Stimulated activated CD8-positive, alpha-beta memory T cell treated with anti-CD3 and anti-CD28 coated beads, Interleukin-2, amount 100 ng/mL, for 48 hours (primary cell): ENCODE measurements at regions not wholly inside any gene's neighbourhood (a gene's known extent, or its start where the extent isn't known, plus 50 kb on each side); places are given as distances from the start of the nearest gene placed in this dataset.
"Not testable (repeated sequence)": the region's sequence is repeated elsewhere in the genome, so short reads cannot be mapped to it uniquely, and the experiment has no call there.

Source experiments
- DNase-seq, 2 donors: peaks; one replicate each; pipeline ENCODE4 v3.0.0-alpha.2; 2020; ENCODE audit warnings: low read depth in 2 of 2

GRCh38 chr3:13248640-13249039, 171.5 kb downstream of the NUP210 start:
- DNase-seq, result no peak

GRCh38 chr3:13245615-13245978, 172.4 kb upstream of the IQSEC1 start:
- no peak for DNase-seq

- DNase-seq, result no peak
These were observed 170.4 kb upstream of the IQSEC1 start for GRCh38 chr3:13243586-13243985.

- DNase-seq, result no peak
These were observed 169.1 kb upstream of the IQSEC1 start for GRCh38 chr3:13242364-13242737.

GRCh38 chr3:13241621-13242363, 168.6 kb upstream of the IQSEC1 start:
- DNase-seq, result no peak

- DNase-seq, result no peak
These were observed 167.8 kb upstream of the IQSEC1 start for GRCh38 chr3:13240928-13241618.

- DNase-seq, result no peak
These were observed 166.2 kb upstream of the IQSEC1 start for GRCh38 chr3:13239467-13239760.

GRCh38 chr3:13238687-13239466, 165.6 kb upstream of the IQSEC1 start:
- no peak for DNase-seq

GRCh38 chr3:13237776-13238490, 164.7 kb upstream of the IQSEC1 start:
- DNase-seq, result no peak

GRCh38 chr3:13236557-13237173, 163.4 kb upstream of the IQSEC1 start:
- no peak for DNase-seq

- no peak for DNase-seq
These were observed 162.7 kb upstream of the IQSEC1 start for GRCh38 chr3:13235897-13236296.

GRCh38 chr3:13235079-13235478, 161.8 kb upstream of the IQSEC1 start:
- DNase-seq, result no peak

GRCh38 chr3:13234666-13235065, 161.4 kb upstream of the IQSEC1 start:
- DNase-seq, result no peak

GRCh38 chr3:13233487-13234485, 160.6 kb upstream of the IQSEC1 start:
- no peak for DNase-seq

- DNase-seq, result no peak
These were observed 158.8 kb upstream of the IQSEC1 start for GRCh38 chr3:13231781-13232666.

- DNase-seq, result no peak
These were observed 156.2 kb upstream of the IQSEC1 start for GRCh38 chr3:13229273-13229949.

- no peak for DNase-seq
These were observed 155.4 kb upstream of the IQSEC1 start for GRCh38 chr3:13228584-13228983.

- not testable (repeated sequence) for DNase-seq
These were observed 154.9 kb upstream of the IQSEC1 start for GRCh38 chr3:13228169-13228568.
